ENCODE measurements at regions not wholly inside any gene's neighbourhood (a gene's known extent, or its start where the extent isn't known, plus 50 kb on each side); places are given as distances from the start of the nearest gene placed in this dataset.

GRCh38 chr11:45503311-45503710 is 162.1 kb downstream of the CHST1 start:
- TF ChIP-seq POLR2A (IDR thresholded peaks at IDR 0.05) (no peak), EP300 (IDR thresholded peaks at IDR 0.05; ENCODE audit: low read depth) (no peak), CTCF (IDR thresholded peaks at IDR 0.05) (no peak), POLR2AphosphoS5 (IDR thresholded peaks at IDR 0.05) (no peak)
